DOHH2 (cell line): ENCODE measurements at regions not wholly inside any gene's neighbourhood (a gene's known extent, or its start where the extent isn't known, plus 50 kb on each side); places are given as distances from the start of the nearest gene placed in this dataset.

Experiments used
- EZH2phosphoT487 ChIP-seq: fragments of 200-600 bp; sonication (generic); IDR thresholded peaks from 2 replicates; pipeline ENCODE4 v1.6.1; 2017; ENCODE audit warnings: borderline replicate concordance, mild to moderate bottlenecking, antibody characterized with exemption, low read length, moderate library complexity, mixed read lengths
- TF ChIP-seq, protein P1 (sequence below): fragments of 200-600 bp; sonication (generic); IDR thresholded peaks from one replicate; pipeline ENCODE4 v1.5.1; 2014; ENCODE audit warnings: antibody characterized with exemption, mild to moderate bottlenecking, low read depth, low read length; ENCODE audit not compliant: poor library complexity, severe bottlenecking

DNA sequence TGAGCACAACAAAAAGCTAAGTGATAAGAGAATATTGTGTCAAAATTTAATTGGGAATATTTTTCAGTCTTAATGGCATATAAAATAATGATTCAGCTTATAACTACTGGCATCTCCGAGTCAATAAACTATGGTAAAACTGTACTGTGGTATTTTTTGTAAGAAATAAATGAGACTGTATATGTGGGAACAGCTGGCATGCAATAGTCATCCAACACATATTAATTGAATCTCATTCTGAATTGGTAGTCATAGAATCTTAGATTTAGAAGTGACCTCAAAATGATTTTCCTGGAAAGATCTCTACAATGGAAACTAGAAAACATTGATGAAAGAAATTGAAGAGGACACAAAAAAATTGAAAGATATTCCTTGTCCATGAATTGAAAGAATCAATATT is 133.4 kb upstream of the SLC7A14 start:
- TF ChIP-seq, protein P1, sequence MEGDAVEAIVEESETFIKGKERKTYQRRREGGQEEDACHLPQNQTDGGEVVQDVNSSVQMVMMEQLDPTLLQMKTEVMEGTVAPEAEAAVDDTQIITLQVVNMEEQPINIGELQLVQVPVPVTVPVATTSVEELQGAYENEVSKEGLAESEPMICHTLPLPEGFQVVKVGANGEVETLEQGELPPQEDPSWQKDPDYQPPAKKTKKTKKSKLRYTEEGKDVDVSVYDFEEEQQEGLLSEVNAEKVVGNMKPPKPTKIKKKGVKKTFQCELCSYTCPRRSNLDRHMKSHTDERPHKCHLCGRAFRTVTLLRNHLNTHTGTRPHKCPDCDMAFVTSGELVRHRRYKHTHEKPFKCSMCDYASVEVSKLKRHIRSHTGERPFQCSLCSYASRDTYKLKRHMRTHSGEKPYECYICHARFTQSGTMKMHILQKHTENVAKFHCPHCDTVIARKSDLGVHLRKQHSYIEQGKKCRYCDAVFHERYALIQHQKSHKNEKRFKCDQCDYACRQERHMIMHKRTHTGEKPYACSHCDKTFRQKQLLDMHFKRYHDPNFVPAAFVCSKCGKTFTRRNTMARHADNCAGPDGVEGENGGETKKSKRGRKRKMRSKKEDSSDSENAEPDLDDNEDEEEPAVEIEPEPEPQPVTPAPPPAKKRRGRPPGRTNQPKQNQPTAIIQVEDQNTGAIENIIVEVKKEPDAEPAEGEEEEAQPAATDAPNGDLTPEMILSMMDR = no peak
- no peak for TF ChIP-seq EZH2phosphoT487
